Kidney glomerular epithelial cell (primary cell): ENCODE measurements at regions not wholly inside any gene's neighbourhood (a gene's known extent, or its start where the extent isn't known, plus 50 kb on each side); places are given as distances from the start of the nearest gene placed in this dataset.

ENCODE experiments used
- DNase-seq: peaks from one replicate; lab custom pipeline; 2025; lab: John Stamatoyannopoulos, UW

GRCh38 chr10:94192974-94193373 lies 169.8 kb downstream of the NOC3L start:
- DNase-seq, result peak; percentile 32

GRCh38 chr10:94193466-94193924 lies 169.2 kb downstream of the NOC3L start:
- peak; percentile 43 for DNase-seq

GRCh38 chr10:94194256-94194655 lies 168.5 kb downstream of the NOC3L start:
- DNase-seq, result peak; percentile 56

GRCh38 chr10:94197241-94197640 lies 165.5 kb downstream of the NOC3L start:
- DNase-seq, result no peak

GRCh38 chr10:94198324-94198723 lies 164.4 kb downstream of the NOC3L start:
- no peak for DNase-seq

- DNase-seq, result no peak
Measured at GRCh38 chr10:94199565-94199964, 163.2 kb downstream of the NOC3L start.

- DNase-seq, result no peak
Measured at GRCh38 chr10:94200146-94200837, 162.4 kb downstream of the NOC3L start.

- DNase-seq, result no peak
Measured at GRCh38 chr10:94205396-94205831, 157.3 kb downstream of the NOC3L start.

GRCh38 chr10:94206176-94206575 lies 156.6 kb downstream of the NOC3L start:
- no peak for DNase-seq

- no peak for DNase-seq
Measured at GRCh38 chr10:94208315-94208714, 154.4 kb downstream of the NOC3L start.

GRCh38 chr10:94210440-94211168 lies 152.1 kb downstream of the NOC3L start:
- DNase-seq, result no peak

GRCh38 chr10:94211169-94211510 lies 151.6 kb downstream of the NOC3L start:
- no peak for DNase-seq

GRCh38 chr10:94213001-94213530 lies 149.7 kb downstream of the NOC3L start:
- DNase-seq, result no peak

GRCh38 chr10:94213980-94214379 lies 148.8 kb downstream of the NOC3L start:
- no peak for DNase-seq

- DNase-seq, result no peak
Measured at GRCh38 chr10:94214481-94214893, 148.3 kb downstream of the NOC3L start.

GRCh38 chr10:94216201-94216600 lies 146.5 kb downstream of the NOC3L start:
- DNase-seq, result no peak

- no peak for DNase-seq
Measured at GRCh38 chr10:94217411-94217810, 145.3 kb downstream of the NOC3L start.

- no peak for DNase-seq
Measured at GRCh38 chr10:94218493-94219183, 144.1 kb downstream of the NOC3L start.

- no peak for DNase-seq
Measured at GRCh38 chr10:94219829-94220228, 142.9 kb downstream of the NOC3L start.

- DNase-seq, result no peak
Measured at GRCh38 chr10:94220717-94221116, 142.0 kb downstream of the NOC3L start.

- no peak for DNase-seq
Measured at GRCh38 chr10:94223702-94224370, 138.9 kb downstream of the NOC3L start.

- peak; percentile 94 for DNase-seq
Measured at GRCh38 chr10:94224656-94225055, 138.1 kb downstream of the NOC3L start.
